GM12873 (cell line): ENCODE measurements at regions not wholly inside any gene's neighbourhood (a gene's known extent, or its start where the extent isn't known, plus 50 kb on each side); places are given as distances from the start of the nearest gene placed in this dataset.

Experiments
- CTCF ChIP-seq: IDR thresholded peaks from 2 replicates; pipeline ENCODE4 v1.5.1; 2012; ENCODE audit warnings: low read depth, mild to moderate bottlenecking, moderate library complexity, low read length, control low read depth; ENCODE audit not compliant: insufficient read depth; ENCODE audit errors: missing control alignments

- no peak for TF ChIP-seq CTCF
Measured at GRCh38 chr9:36749461-36749860, 176.8 kb downstream of the MELK start.

- TF ChIP-seq CTCF = no peak
Measured at GRCh38 chr9:36750630-36751029, 177.9 kb downstream of the MELK start.

GRCh38 chr9:36755019-36755418, 182.3 kb downstream of the MELK start:
- no peak for TF ChIP-seq CTCF

GRCh38 chr9:36759141-36759540, 186.4 kb downstream of the MELK start:
- TF ChIP-seq CTCF = no peak

GRCh38 chr9:36759976-36760375, 187.3 kb downstream of the MELK start:
- TF ChIP-seq CTCF = no peak

- TF ChIP-seq CTCF = no peak
Measured at GRCh38 chr9:36760667-36761420, 188.1 kb downstream of the MELK start.

GRCh38 chr9:36762958-36763357, 190.3 kb downstream of the MELK start:
- TF ChIP-seq CTCF = no peak
